Stomach (tissue), 4 donors: ENCODE measurements at regions not wholly inside any gene's neighbourhood (a gene's known extent, or its start where the extent isn't known, plus 50 kb on each side); places are given as distances from the start of the nearest gene placed in this dataset.

Source experiments
- CTCF ChIP-seq, 7 experiments: fragments of 450-650 bp in 4 of 7; fragments of 200-600 bp in 3 of 7; sonication (generic) in 3 of 7; IDR thresholded peaks; one replicate each; pipeline ENCODE4 v1.5.1; 2016 to 2019; ENCODE audit warnings: antibody characterized with exemption in 7 of 7, control low read depth in 2 of 7, mild to moderate bottlenecking in 1 of 7
- EP300 ChIP-seq: sonication (generic); formaldehyde crosslinking; IDR thresholded peaks from one replicate; pipeline ENCODE4 v1.6.1; 2017; ENCODE audit warnings: antibody characterized with exemption
- POLR2A ChIP-seq, 4 donors: fragments of 450-650 bp; IDR thresholded peaks; one replicate each; pipeline ENCODE4 v1.6.1; 2016; ENCODE audit warnings: antibody characterized with exemption in 4 of 4, control low read depth in 2 of 4, mild to moderate bottlenecking in 1 of 4, moderate library complexity in 1 of 4
- POLR2AphosphoS5 ChIP-seq, 3 donors: sonication (generic); formaldehyde crosslinking; IDR thresholded peaks; one replicate each; pipeline ENCODE4 v1.6.1; 2016; ENCODE audit warnings: antibody characterized with exemption in 3 of 3

- TF ChIP-seq POLR2A (IDR thresholded peaks at IDR 0.05) = no peak
- no peak for TF ChIP-seq EP300
- no peak for TF ChIP-seq POLR2AphosphoS5 (IDR thresholded peaks at IDR 0.05)
- TF ChIP-seq CTCF (IDR thresholded peaks at IDR 0.05) = no peak
Measured at GRCh38 chr1:42010381-42010780, 91.7 kb upstream of the HIVEP3 start.
